HG03095 (cell line): ENCODE measurements at regions not wholly inside any gene's neighbourhood (a gene's known extent, or its start where the extent isn't known, plus 50 kb on each side); places are given as distances from the start of the nearest gene placed in this dataset.
"Not testable (repeated sequence)": the region's sequence is repeated elsewhere in the genome, so short reads cannot be mapped to it uniquely, and the experiment has no call there.

Experiments used
- ATAC-seq: cut with Tn5 transposase; IDR thresholded peaks from one replicate; pipeline ENCODE4 v1.9.1; 2021; ENCODE audit warnings: moderate library complexity; ENCODE audit not compliant: unreplicated experiment

DNA sequence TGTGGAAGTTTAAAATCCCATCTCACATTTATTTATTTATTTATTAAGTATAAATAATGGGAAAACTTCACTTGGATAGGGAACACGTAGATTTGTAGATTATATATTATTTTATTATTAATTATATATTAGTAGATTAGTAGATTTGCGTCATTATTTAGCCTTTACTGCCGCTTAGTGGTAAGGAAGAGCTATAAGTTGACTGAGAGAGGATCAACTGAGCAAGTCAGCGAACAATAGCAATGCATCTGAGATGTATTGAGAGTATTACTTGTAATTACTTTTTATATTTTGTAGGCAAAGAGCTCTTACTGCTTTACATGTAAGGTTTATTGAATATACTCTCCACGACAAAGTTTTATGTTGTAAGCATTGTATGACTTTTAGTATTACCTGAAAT, 244.5 kb upstream of the ANKRD30A start:
- ATAC-seq = no peak

DNA sequence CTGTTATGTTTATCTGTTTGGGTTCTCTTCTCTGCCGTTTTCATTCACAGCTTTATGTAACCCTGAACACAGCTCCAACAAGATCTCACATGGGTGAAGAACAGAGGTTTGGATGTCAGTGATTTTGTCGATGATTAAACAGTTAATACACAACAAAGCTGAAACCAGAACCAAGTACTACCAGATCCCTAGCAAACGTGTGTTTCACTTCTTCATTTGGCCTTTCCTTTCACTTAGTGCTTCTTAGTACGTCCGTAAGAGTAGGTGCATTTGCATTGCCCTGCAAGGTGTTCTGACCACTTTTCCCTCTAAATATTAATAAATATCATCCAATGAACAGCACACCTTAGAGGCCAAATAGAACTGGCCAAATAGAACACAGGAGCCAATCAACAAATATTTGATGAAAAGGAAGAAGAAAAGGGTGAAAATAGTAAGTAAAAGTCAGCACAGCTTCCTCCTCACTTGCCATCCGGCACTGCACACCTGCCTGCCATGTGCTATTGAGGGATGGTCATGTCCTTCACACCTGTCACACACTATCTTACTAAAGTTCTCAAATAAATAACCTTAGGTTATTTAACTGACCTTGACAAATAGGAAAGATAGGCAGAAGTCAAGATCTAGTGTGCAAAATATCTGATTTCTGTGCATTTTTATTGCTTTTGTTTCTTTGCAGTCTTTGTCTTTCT, 252.6 kb upstream of the ANKRD30A start:
- ATAC-seq = peak; percentile 91

DNA sequence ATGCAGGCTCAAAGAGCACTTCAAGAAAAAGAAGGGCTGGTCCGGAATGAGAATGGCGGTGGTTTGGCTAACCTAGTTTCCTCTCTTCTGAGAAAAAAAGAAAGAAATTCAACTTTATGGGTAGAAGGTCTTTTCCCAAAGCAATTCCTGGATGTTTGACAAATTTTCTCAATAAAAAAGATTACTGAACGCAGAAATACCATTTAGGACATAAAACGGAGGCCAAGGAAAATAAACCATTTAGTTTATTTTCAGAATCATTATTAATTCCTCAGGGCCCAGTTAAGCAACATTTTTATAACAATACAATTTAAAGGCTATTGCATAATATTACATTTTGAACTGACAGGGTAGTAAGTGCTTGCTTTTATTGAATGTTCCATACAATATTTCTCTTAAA, 284.6 kb upstream of the ANKRD30A start:
- no peak for ATAC-seq

DNA sequence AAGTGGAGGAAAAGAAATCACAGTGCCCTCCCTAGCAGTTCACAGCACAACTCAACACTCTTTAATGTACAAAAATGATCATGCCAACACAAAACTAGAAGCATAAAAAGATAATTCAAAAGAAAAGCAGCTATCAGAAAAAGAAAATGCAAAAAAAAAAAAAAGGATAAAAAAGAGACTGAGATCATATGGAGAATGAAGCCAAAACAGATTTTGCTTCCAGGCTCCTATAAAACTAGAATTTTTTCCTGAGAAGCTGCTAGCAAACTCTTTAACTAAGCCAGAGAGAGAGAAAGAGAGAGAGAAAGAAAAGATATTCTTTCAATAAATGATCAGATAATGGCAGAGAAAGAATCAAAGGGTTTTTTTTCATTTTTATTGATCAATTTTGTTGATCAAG, 288.0 kb upstream of the ANKRD30A start:
- ATAC-seq = no peak

DNA sequence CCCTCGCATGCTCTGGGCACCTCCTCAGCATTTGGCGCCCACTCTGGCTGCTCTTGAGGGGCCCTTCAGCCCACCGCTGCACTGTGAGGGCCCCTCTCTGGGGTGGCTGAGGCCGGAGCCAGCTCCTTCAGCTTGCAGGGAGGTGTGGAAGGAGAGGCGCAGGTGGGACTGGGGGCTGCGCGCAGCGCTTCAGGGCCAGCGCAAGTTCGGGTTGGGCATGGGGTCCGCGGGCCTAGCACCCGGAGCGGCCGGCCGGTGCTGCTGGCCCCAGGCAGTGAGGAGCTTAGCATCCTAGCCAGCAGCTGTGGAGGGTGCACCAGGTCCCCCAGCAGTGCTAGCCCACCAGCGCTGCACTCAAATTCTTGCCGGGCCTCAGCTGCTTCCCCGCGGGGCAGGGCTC, 305.6 kb upstream of the ANKRD30A start:
- ATAC-seq = no peak

DNA sequence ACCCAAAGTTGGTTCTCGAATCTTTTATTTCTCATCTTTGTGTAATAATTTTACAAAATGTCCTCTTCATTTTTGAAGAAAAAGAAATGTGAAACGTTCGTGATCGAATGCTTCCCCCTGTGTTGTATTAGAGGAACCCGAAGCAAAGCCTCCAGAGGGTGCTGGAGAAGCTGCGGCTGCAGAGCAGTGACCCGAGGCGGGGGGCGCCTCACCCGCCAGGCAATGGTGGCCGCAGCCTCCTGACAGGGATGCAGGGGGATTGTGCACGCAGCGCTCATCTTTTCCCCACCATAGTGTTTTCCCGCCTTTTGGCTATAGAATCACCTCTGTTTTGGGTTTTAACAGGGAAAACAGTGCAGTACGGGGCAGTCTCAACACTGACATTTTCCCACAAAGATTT, 307.5 kb upstream of the ANKRD30A start:
- no peak for ATAC-seq

DNA sequence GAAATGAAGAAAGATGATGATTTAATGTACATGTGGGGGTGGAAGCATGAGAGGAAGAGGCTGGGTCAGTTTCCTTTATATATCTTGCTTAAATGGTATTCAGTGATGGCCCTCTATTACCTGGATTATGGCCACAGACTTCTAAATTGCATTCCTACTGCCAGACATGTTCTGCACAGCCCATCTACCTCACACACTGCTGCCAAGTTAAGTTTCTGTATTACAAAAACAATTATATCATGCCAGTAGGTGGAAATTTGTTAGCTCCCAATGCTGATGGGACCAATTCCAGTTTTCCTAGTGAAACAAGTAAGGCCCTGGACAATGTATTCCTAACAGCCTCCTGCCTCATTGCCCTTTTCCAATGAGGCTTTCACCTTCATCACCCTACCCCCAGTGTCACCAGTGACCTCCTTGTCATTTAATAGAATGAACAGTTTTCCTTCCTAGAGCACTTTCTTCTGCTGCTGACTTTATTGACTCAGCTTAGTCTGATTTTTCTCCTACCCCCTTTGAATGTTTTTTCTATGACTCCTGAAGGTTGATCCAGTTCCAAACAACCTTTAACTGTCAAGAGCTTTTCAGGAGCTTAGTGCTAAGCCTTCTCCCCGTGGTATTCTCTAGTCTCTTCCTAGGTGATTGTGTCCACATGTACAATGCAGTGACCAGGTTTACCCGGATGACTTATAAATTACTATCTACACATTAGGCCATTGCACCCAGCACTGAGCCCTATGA, 316.6 kb upstream of the ANKRD30A start:
- ATAC-seq = no peak

DNA sequence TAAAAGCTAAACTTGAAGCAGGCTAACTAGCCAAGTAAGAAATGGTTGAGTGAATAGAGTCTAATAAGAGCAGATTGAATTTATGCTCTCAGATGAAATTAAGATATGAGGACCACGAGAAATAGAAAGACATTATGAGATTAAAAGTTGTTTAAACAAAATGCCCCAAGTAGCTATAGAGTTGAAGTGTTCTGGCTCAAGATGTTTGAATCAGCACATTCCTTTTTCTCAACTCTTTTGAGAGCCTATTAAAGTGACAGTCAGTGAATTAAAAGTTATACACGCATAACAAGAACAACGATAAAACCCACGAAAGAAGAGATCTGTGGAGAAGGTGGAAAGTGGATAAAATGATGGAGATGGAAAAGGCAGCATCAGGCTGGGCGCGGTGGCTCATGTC, 322.2 kb upstream of the ANKRD30A start:
- no peak for ATAC-seq

DNA sequence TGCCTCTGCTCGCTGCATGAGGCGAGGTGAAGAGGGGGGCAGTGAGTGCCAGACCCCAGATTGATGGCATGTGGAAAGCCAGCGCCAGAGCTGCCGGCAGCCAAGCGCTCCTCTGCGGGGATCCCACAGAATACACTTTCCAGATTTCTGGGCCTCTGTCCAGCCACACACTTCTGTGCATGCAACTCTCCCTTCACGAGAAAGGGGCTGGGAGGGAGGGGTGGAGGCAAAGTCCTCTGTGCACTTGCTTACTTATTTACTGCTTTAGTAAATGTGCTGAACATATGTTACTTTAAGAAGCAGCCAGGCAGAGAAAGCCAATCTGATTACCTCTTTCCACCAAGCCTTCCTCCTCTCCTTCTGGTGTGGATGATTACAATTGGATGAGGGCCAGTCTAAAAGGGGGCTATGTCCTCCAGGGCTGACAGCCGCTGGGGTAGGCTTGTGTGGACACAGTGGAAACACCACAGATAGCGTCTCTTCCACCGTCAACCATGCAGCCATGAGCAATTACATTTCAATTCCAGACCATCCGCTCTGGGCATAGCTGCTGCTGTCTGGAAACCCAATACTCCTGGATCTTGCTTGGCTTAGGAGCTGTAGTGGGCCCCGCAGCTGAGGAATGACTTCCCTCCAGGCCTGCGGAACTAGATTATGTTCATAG, 322.8 kb upstream of the ANKRD30A start:
- no peak for ATAC-seq

DNA sequence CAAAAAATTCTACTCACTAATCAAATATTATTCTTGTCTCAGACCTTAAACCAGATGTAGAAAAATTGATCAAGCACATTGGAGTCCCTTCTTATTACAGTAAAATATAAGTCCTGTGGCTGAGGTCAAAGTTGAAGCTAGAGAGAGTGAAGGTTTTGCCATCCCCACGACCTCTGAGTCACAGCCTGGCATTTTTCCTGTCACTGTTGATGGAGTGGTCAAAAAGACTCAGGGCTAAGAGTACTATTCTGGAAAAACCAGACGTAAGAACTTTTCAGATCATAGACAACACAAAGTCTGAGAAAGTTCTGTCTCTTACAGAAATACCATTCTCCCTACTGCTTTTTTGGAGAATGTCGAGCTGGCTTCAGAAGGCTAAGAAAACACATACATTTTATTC, 323.7 kb upstream of the ANKRD30A start:
- ATAC-seq = no peak

DNA sequence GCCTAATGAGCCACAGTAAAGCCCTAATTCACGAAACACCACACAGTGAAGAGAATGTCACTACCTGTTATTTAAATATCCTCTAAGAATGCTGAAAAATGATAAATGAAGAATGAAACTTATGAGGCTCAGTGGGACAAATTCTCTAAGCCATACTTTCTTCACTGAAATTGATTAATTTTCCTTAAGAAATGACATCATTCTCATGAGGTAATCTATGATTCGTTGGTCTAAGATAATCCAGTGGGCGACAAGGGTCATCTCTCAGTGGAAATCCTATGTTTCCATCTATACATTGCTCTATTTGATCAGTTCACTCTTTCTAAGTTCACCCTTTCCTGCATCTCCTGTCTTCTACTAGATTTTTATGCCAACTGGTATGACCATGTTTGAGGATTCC, 330.4 kb upstream of the ANKRD30A start:
- ATAC-seq = no peak

DNA sequence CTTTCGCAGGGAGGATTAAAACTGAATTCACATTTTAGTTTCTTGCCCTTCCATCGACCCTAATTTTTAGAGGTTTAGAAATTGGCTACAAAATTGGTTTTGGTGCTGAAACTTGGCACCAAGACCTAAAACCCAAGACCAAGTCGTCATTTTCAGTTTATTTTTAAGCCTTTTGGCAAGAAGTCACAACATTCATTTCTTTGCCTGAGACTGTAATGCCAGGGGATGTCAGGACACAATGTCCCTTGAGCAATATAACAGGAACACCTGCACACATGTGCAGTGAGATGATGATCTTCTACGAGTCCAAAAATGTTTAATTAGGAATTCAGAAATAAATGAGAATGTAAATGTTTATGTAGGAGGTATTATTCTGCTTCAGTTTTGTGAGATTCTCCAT, 335.4 kb upstream of the ANKRD30A start:
- ATAC-seq = no peak

DNA sequence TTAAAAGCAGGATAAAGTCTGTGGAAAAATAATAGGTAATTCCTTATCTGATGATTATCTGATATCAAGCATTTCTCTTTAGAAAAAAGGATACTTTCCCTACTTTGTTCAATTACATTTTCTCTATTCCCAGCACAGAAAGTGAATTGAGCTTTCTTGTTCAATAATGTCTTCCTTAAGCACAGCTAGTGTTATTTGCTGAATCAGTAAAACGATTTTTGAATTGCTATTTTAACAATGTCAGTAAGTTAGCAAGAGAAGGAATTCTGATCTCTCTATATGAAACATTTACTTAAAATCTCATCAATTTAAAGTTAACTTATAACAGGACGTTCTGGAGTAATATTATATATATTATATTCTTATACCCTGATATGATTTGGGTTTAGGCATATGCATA, 337.2 kb upstream of the ANKRD30A start:
- ATAC-seq = no peak

DNA sequence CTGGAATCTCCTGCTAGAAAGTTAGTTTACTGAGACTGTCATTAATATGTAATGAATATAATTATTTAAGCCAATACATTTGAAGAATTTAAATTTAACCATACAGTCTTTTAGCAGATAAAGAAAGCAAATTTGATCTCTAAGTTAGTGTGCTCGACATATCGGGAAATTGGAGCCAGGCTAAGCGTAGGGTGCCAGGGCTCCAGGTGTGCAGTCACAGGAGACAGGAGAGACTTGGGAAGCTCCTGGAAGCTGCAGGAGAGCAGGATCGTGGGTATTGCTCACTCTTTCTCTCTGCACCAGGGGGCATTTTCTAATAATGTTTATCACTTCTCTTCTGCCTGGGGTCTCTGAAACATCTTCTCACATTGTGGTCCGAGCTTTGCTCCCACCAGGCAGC, 342.0 kb upstream of the ANKRD30A start:
- no peak for ATAC-seq

DNA sequence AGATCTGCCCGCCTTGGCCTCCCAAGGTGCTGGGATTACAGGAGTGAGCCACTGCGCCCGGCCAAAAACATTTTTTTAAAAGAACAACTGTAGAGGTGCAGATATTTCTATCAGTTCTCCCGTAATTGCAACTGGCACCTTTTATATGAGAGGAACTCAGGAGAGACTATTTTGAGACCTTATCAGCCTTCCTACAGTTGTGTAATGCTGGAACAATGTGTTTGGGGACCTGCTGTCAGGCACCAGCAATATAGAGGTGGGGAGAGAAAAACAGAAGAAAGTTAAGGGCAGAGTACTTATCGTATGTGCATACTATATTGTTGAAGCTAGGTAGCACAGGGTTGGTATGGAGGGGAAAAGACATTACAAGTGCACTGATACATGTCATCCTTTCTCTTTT, 343.8 kb upstream of the ANKRD30A start:
- no peak for ATAC-seq

DNA sequence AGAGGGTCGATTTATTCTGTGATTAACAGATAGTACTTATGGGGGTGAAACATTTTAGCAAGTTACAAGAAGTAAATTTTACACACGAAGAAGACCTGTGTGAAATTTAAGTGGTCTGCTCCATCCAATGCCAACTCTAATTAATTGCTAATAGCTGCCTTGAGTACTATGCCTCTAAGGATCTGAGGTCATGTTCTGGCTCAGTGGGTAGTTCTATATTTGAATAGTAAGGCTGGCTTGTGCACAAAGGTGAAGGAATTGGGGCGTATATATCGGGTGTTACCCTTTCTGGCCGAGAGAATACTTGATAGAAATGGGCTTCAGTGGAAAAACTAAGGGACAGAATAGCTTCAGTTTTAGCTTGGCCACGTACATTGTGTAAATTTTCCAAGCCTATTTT, 345.2 kb upstream of the ANKRD30A start:
- ATAC-seq = no peak

DNA sequence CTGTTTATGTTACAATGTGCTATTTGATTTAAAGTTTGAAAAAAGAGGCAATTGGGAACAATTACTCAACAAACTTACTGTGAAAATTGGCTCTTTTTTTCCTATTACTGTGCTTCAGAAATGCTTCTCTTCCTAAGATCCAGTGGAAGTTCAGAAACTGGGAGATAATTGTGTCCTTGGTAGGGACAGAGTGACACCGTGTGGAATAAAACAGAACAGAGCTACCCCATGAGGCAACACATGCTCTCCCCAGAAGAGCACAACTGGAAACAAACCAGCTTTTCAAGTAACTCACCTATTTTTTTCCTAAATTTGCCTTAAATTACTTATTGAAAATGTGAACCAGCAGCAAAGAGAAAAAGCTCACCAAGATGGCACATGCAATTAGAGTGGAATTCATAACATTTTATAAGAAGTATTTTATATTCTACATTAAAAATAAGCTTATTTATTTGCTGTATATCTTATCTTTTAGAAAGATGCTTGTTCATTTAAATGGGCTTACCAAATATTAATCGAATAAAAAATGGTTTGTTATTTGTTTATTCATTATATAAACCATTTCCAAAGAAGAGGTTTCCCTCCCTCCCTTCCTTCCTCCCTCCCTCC, 346.1 kb upstream of the ANKRD30A start:
- no peak for ATAC-seq

DNA sequence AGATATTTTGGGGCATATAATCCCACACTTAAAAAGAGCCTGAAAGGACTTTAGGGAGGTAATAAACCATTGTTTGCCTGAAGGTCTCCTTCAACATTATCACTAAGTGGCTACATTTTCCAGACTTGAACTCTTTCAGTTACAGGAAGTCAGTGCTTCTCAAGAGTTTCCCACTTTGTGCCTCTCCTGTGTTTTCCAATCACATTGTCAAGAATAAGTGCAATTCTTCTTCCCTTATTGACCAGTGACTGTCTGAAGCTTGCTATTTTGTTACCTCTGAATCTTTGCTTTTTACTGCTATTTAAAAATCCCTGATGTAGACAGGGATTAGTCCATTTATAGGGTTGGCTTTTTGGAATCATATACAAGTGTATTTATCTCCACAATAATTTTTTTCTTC, 346.7 kb upstream of the ANKRD30A start:
- ATAC-seq = no peak

DNA sequence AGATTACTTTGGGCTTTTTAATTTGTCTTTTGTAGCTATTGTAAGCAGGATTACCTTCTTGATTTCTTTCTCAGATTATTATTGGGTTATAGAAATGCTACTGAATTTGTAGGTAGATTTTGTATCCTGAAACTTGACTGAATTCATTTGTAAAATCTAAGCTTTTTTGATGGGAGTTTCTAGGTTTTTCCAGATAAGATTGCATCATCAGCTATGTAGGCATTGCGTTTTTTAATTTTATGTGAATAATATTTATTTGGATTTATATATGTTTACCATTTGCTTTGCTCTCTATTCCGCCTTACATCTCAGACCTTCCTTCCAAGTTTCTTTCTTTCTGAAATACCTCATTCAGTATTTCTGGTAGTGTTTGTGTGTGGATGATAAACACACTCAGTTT, 351.7 kb upstream of the ANKRD30A start:
- no peak for ATAC-seq

DNA sequence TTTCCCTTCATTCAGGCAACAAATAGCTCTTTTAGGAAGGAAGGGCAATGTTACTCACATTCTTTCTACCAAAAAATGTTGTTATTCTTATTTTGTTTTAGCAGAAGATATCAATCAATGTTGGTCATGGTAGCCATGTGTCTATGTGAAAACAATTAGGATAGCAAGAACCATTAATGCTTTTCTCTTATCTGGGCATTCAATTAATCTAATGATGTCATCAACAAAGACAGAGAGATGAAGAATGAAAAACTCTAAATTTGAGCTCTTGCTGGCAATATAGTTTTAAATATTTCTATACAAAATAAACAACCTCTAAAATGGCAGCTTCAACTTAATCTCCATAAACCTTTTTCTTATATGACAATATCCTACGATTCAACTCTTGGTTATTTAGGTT, 353.7 kb upstream of the ANKRD30A start:
- no peak for ATAC-seq

DNA sequence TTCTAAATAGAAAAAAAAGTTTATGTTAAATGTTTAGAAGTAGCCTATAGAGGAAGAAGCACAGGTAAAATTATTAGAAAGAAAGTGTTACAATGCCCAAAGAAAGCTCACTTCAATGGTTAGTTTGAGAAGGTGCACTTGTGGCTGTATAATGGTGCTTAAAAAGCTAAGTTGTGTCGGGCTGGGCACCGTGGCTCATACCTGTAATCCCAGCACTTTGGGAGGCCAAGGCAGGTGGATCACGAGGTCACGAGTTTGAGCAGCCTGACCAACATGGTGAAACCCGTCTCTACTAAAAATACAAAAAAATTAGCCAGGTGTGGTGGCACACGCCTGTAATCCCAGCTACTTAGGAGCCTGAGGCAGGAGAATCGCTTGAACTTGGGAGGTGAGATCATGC, 355.7 kb upstream of the ANKRD30A start:
- ATAC-seq = not testable (repeated sequence)

DNA sequence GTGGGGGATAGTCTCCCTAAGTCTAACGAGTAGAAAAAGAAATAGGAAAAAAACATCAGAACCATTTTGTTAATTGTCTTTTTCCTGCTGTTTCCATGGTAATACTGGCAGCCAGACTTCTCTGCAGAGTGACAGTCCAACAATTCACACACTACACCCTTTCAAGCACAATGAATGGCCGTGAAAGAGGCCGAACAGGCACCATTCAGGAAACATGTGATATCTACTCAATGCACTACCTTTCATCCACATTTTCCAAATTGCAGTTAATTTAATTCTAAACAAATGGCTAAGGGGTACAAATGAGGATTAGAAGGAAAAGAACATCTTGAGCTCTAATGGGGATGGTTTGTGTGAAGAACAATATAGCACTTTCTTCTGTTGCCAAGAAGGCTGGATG, 358.5 kb upstream of the ANKRD30A start:
- no peak for ATAC-seq
